ENCODE measurements at regions not wholly inside any gene's neighbourhood (a gene's known extent, or its start where the extent isn't known, plus 50 kb on each side); places are given as distances from the start of the nearest gene placed in this dataset.
A peak's percentile ranks its signal among the peaks of the same experiment; 100 is the strongest.

GRCh38 chr9:88696501-88696900 lies 161.5 kb downstream of the NXNL2 start:
- DNase-seq = no peak

GRCh38 chr9:88697764-88698432 lies 162.9 kb downstream of the NXNL2 start:
- peak in 2 of 3 donors; percentile 8 to 13 for DNase-seq

- no peak for DNase-seq
Observed at GRCh38 chr9:88702985-88703384, 168.0 kb downstream of the NXNL2 start.

- no peak for DNase-seq
Observed at GRCh38 chr9:88706193-88707113, 171.5 kb downstream of the NXNL2 start.

GRCh38 chr9:88710449-88710848 lies 175.5 kb downstream of the NXNL2 start:
- DNase-seq = no peak

GRCh38 chr9:88711719-88712118 lies 176.7 kb downstream of the NXNL2 start:
- DNase-seq = no peak

GRCh38 chr9:88712484-88712883 lies 177.5 kb downstream of the NXNL2 start:
- no peak for DNase-seq

- DNase-seq = no peak
Observed at GRCh38 chr9:88713010-88713409, 178.0 kb downstream of the NXNL2 start.

- DNase-seq = no peak
Observed at GRCh38 chr9:88716596-88717290, 181.8 kb downstream of the NXNL2 start.

- DNase-seq = no peak
Observed at GRCh38 chr9:88721025-88721424, 186.0 kb downstream of the NXNL2 start.

GRCh38 chr9:88721495-88722279 lies 186.7 kb downstream of the NXNL2 start:
- DNase-seq = no peak

- DNase-seq = peak in 2 of 3 donors; percentile 30 to 34
Observed at GRCh38 chr9:88722753-88723152, 187.8 kb downstream of the NXNL2 start.

- no peak for DNase-seq
Observed at GRCh38 chr9:88723751-88724150, 188.8 kb downstream of the NXNL2 start.

GRCh38 chr9:88724331-88724730 lies 189.4 kb downstream of the NXNL2 start:
- DNase-seq = no peak

- no peak for DNase-seq
Observed at GRCh38 chr9:88725300-88726019, 190.5 kb downstream of the NXNL2 start.

GRCh38 chr9:88726803-88727202 lies 191.8 kb downstream of the NXNL2 start:
- no peak for DNase-seq

- DNase-seq = no peak
Observed at GRCh38 chr9:88730780-88731179, 195.8 kb downstream of the NXNL2 start.

GRCh38 chr9:88732128-88732527 lies 197.2 kb downstream of the NXNL2 start:
- no peak for DNase-seq

GRCh38 chr9:88733651-88734421 lies 198.9 kb downstream of the NXNL2 start:
- peak; percentile 16 to 40 (median 25) for DNase-seq

- no peak for DNase-seq
Observed at GRCh38 chr9:88734527-88734926, 199.5 kb downstream of the NXNL2 start.

- no peak for DNase-seq
Observed at GRCh38 chr9:88736136-88736637, 201.2 kb downstream of the NXNL2 start.

All from suppressor macrophage treated with lipopolysaccharide for 1 hour (primary cell).